HG03342 (cell line): ENCODE measurements at regions not wholly inside any gene's neighbourhood (a gene's known extent, or its start where the extent isn't known, plus 50 kb on each side); places are given as distances from the start of the nearest gene placed in this dataset.
"Not testable (repeated sequence)": the region's sequence is repeated elsewhere in the genome, so short reads cannot be mapped to it uniquely, and the experiment has no call there.

Experiments used
- ATAC-seq: cut with Tn5 transposase; IDR thresholded peaks from one replicate; pipeline ENCODE4 v1.9.1; 2021; ENCODE audit warnings: mild to moderate bottlenecking, moderate library complexity; ENCODE audit not compliant: unreplicated experiment

GRCh38 chr4:84231539-84232055 is 267.5 kb downstream of the NKX6-1 start:
- no peak for ATAC-seq

- no peak for ATAC-seq
These were observed 274.6 kb downstream of the NKX6-1 start for GRCh38 chr4:84224522-84224921.

- ATAC-seq, result no peak
These were observed 277.4 kb downstream of the NKX6-1 start for GRCh38 chr4:84221704-84222103.

- ATAC-seq, result no peak
These were observed 278.1 kb downstream of the NKX6-1 start for GRCh38 chr4:84220990-84221389.

GRCh38 chr4:84219656-84220055 is 279.4 kb downstream of the NKX6-1 start:
- no peak for ATAC-seq

GRCh38 chr4:84218031-84218430 is 281.1 kb downstream of the NKX6-1 start:
- ATAC-seq, result no peak

- no peak for ATAC-seq
These were observed 283.9 kb downstream of the NKX6-1 start for GRCh38 chr4:84215217-84215616.

GRCh38 chr4:84206226-84206625 is 292.9 kb downstream of the NKX6-1 start:
- ATAC-seq, result not testable (repeated sequence)

- ATAC-seq, result no peak
These were observed 309.9 kb downstream of the NKX6-1 start for GRCh38 chr4:84189144-84189543.

- no peak for ATAC-seq
These were observed 319.7 kb downstream of the NKX6-1 start for GRCh38 chr4:84179409-84179808.

- no peak for ATAC-seq
These were observed 321.1 kb downstream of the NKX6-1 start for GRCh38 chr4:84177831-84178542.

GRCh38 chr4:84176016-84176415 is 323.1 kb downstream of the NKX6-1 start:
- no peak for ATAC-seq

- ATAC-seq, result no peak
These were observed 327.2 kb downstream of the NKX6-1 start for GRCh38 chr4:84171871-84172270.

GRCh38 chr4:84167564-84167963 is 331.5 kb downstream of the NKX6-1 start:
- no peak for ATAC-seq

GRCh38 chr4:84167093-84167492 is 332.0 kb downstream of the NKX6-1 start:
- no peak for ATAC-seq

- no peak for ATAC-seq
These were observed 332.6 kb downstream of the NKX6-1 start for GRCh38 chr4:84166486-84166885.

- ATAC-seq, result no peak
These were observed 334.9 kb downstream of the NKX6-1 start for GRCh38 chr4:84164201-84164600.

- no peak for ATAC-seq
These were observed 339.3 kb downstream of the NKX6-1 start for GRCh38 chr4:84159762-84160161.

- ATAC-seq, result no peak
These were observed 340.4 kb downstream of the NKX6-1 start for GRCh38 chr4:84158670-84159069.

GRCh38 chr4:84151574-84151973 is 347.5 kb downstream of the NKX6-1 start:
- no peak for ATAC-seq

GRCh38 chr4:84150177-84150576 is 348.9 kb downstream of the NKX6-1 start:
- no peak for ATAC-seq

- ATAC-seq, result no peak
These were observed 351.3 kb downstream of the NKX6-1 start for GRCh38 chr4:84147831-84148230.
